Endothelial cell (in vitro differentiated cells): ENCODE measurements at regions not wholly inside any gene's neighbourhood (a gene's known extent, or its start where the extent isn't known, plus 50 kb on each side); places are given as distances from the start of the nearest gene placed in this dataset.

Experiments used
- DNase-seq: peaks from one replicate; pipeline ENCODE4 v3.0.0; 2021; ENCODE audit warnings: low spot score
- H3K27ac Mint-ChIP-seq: one replicate; pipeline ENCODE4 v1.8.0; 2021; ENCODE audit warnings: mixed read lengths, inconsistent platforms; ENCODE audit not compliant: unreplicated experiment
- H3K27me3 Mint-ChIP-seq: one replicate; pipeline ENCODE4 v1.8.0; 2021; ENCODE audit warnings: mild to moderate bottlenecking, moderate library complexity, mixed read lengths, inconsistent platforms; ENCODE audit not compliant: unreplicated experiment
- H3K36me3 Mint-ChIP-seq: one replicate; pipeline ENCODE4 v1.8.0; 2021; ENCODE audit warnings: mild to moderate bottlenecking, low read depth, mixed read lengths, inconsistent platforms; ENCODE audit not compliant: unreplicated experiment
- H3K4me1 Mint-ChIP-seq: one replicate; pipeline ENCODE4 v1.8.0; 2021; ENCODE audit warnings: mild to moderate bottlenecking, mixed read lengths, inconsistent platforms; ENCODE audit not compliant: unreplicated experiment
- H3K4me3 Mint-ChIP-seq: one replicate; pipeline ENCODE4 v1.8.0; 2021; ENCODE audit warnings: mild to moderate bottlenecking, mixed read lengths, inconsistent platforms; ENCODE audit not compliant: unreplicated experiment
- H3K9me3 Mint-ChIP-seq: one replicate; pipeline ENCODE4 v1.8.0; 2021; ENCODE audit warnings: mixed read lengths, inconsistent platforms; ENCODE audit not compliant: unreplicated experiment
- CTCF ChIP-seq: fragments of 200-600 bp; sonication (generic); IDR thresholded peaks from one replicate; pipeline ENCODE4 v1.5.0; 2021; ENCODE audit warnings: antibody characterized with exemption; ENCODE audit not compliant: unreplicated experiment

- no peak overlapping the region for H3K4me3 Mint-ChIP-seq
- H3K27me3 Mint-ChIP-seq: no peaks in the 10 kb centered on the region
- no peak for TF ChIP-seq CTCF
- no peak for DNase-seq
- no peaks in the 10 kb centered on the region for H3K36me3 Mint-ChIP-seq
- H3K4me1 Mint-ChIP-seq: no peaks in the 10 kb centered on the region
- no peaks in the 10 kb centered on the region for H3K9me3 Mint-ChIP-seq
- no peak overlapping the region for H3K27ac Mint-ChIP-seq
Observed at GRCh38 chr15:70558406-70559264, 204.7 kb downstream of the UACA start.

DNA sequence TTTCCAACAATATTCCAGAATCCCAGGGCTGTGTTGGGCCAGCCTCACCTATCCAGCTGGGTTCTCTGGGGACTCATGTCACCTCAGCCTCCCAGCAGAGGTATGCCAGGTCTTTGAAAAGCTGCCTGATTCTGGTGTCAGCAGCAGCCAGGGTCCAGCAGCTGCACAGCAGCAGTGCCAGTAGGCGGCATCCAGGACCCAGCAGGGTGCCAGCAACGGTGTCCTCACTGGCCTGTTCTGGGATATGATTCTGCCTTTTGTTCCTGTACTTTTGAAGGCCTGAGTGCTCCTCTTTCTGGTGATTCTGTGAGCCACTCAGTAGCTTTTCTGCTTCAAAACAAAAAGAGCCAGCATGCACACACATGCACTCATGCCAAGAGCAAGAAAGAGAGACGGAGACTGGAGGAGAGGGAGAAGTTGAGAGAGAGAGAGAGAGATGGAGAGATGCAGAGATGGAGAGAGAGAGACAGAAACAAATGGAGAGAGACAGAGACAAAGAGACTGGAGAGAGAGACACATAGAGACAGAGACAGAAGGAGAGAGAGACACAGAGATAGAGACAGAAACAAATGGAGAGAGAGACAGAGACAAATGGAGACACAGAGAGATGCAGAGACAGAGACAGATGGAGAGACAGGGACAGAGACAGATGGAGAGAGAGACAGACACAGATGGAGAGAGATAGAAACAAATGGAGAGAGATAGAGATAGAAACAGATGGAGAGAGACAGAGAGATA lies 205.7 kb downstream of the UACA start:
- H3K4me3 Mint-ChIP-seq: no peak overlapping the region
- no peak for DNase-seq
- no peak overlapping the region for H3K27ac Mint-ChIP-seq
- no peaks in the 10 kb centered on the region for H3K4me1 Mint-ChIP-seq
- H3K9me3 Mint-ChIP-seq: no peaks in the 10 kb centered on the region
- no peak for TF ChIP-seq CTCF
- H3K27me3 Mint-ChIP-seq: no peaks in the 10 kb centered on the region
- no peaks in the 10 kb centered on the region for H3K36me3 Mint-ChIP-seq

GRCh38 chr15:70556779-70557178 lies 206.6 kb downstream of the UACA start:
- Mint-ChIP-seq H3K4me1 (no peaks in the 10 kb centered on the region), H3K36me3 (no peaks in the 10 kb centered on the region), H3K27ac (no peak overlapping the region), H3K27me3 (no peaks in the 10 kb centered on the region), H3K4me3 (no peak overlapping the region), H3K9me3 (no peaks in the 10 kb centered on the region)
- DNase-seq: no peak
- no peak for TF ChIP-seq CTCF

DNA sequence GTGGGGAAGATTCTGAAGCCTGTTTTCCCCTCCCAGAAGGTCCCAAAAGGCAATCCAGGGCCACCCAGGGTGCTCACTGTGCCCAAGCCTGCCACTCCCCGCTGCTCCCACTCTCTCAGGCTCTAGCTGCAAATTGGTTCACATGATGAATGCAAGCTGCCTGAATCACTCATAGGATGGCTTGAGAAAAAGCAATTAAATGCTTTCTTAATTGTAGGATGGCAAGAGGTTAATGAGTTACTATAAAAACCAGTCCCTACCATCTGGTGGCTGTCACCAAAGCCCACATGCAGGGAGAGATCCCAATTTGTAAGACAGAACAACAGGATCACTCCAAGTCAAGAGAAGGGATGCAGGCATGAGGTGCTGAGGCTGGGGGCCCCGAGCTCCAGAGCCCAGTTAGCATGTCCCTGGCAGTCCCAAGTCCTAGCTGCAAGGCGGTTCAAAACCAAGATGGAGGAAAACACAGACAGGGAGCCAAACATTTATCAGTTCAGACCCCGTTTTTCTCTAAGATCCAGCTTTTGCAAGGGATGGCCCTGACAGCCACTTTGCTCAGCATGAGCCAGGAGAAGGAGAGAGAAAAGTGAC lies 207.1 kb downstream of the UACA start:
- Mint-ChIP-seq H3K4me3 (no peak overlapping the region), H3K27me3 (no peaks in the 10 kb centered on the region), H3K36me3 (no peaks in the 10 kb centered on the region), H3K4me1 (no peaks in the 10 kb centered on the region), H3K27ac (no peak overlapping the region), H3K9me3 (no peaks in the 10 kb centered on the region)
- no peak for TF ChIP-seq CTCF
- no peak for DNase-seq
